ENCODE measurements at regions not wholly inside any gene's neighbourhood (a gene's known extent, or its start where the extent isn't known, plus 50 kb on each side); places are given as distances from the start of the nearest gene placed in this dataset.
A peak's percentile ranks its signal among the peaks of the same experiment; 100 is the strongest.

GRCh38 chr1:225707824-225708223, 54.9 kb upstream of the ENAH start:
- no peak for TF ChIP-seq CTCF (conservative IDR thresholded peaks at IDR 0.05; ENCODE audit: low read depth)
- ChIA-PET CTCF (interaction anchor here (0.5 kb wide), 1 partner anchor 1379 kb away, joined by 3 read pairs; no protein-coding TSS in a partner anchor), POLR2A (ENCODE audit: low non-redundant PET) (no interaction called here)
- H3K27ac ChIP-seq, result no peak overlapping the region
- DNase-seq (ENCODE audit: low spot score), result no peak

- ChIA-PET POLR2A (ENCODE audit: low non-redundant PET) (no interaction called here), CTCF (interaction anchor here (0.6 to 1.3 kb wide), 3 partner anchors 27 to 68 kb away, joined by 3 to 7 read pairs (median 3); partner anchors contain the start of gene SRP9)
- TF ChIP-seq CTCF (conservative IDR thresholded peaks at IDR 0.05; ENCODE audit: low read depth), result no peak
- DNase-seq (ENCODE audit: low spot score), result peak; percentile 72
- peak overlapping the region; percentile 77 for H3K27ac ChIP-seq
These were observed 56.2 kb upstream of the ENAH start for GRCh38 chr1:225709101-225709500.

GRCh38 chr1:225710804-225711203, 57.9 kb upstream of the ENAH start:
- no peak for TF ChIP-seq CTCF (conservative IDR thresholded peaks at IDR 0.05; ENCODE audit: low read depth)
- peak; percentile 94 for DNase-seq (ENCODE audit: low spot score)
- ChIA-PET POLR2A (ENCODE audit: low non-redundant PET) (no interaction called here), CTCF (interaction anchor here (0.6 to 1.0 kb wide), 3 partner anchors 11 to 157 kb away, joined by 3 to 4 read pairs (median 4); no protein-coding TSS in a partner anchor)
- peak overlapping the region; percentile 61 for H3K27ac ChIP-seq

GRCh38 chr1:225711236-225711937, 58.5 kb upstream of the ENAH start:
- peak overlapping the region; percentile 61 for H3K27ac ChIP-seq
- DNase-seq (ENCODE audit: low spot score), result no peak
- TF ChIP-seq CTCF (conservative IDR thresholded peaks at IDR 0.05; ENCODE audit: low read depth), result no peak
- ChIA-PET POLR2A (ENCODE audit: low non-redundant PET) (interaction anchor here (0.6 kb wide), 1 partner anchor 11 kb away, joined by 5 read pairs; no protein-coding TSS in a partner anchor), CTCF (interaction anchor here (0.5 to 1.0 kb wide), 4 partner anchors 11 to 43 kb away, joined by 3 to 5 read pairs (median 4); no protein-coding TSS in a partner anchor)

GRCh38 chr1:225712391-225712790, 59.5 kb upstream of the ENAH start:
- CTCF ChIA-PET, result interaction anchor here (0.7 kb wide), 2 partner anchors 39 to 57 kb away, joined by 3 read pairs; no protein-coding TSS in a partner anchor
- TF ChIP-seq CTCF (conservative IDR thresholded peaks at IDR 0.05; ENCODE audit: low read depth), result no peak
- DNase-seq (ENCODE audit: low spot score), result no peak
- POLR2A ChIA-PET (ENCODE audit: low non-redundant PET), result no interaction called here
- H3K27ac ChIP-seq, result peak overlapping the region; percentile 56

- ChIA-PET CTCF (interaction anchor here (0.6 kb wide), 1 partner anchor 619 kb away, joined by 4 read pairs; no protein-coding TSS in a partner anchor), POLR2A (ENCODE audit: low non-redundant PET) (no interaction called here)
- no peak overlapping the region for H3K27ac ChIP-seq
- no peak for DNase-seq (ENCODE audit: low spot score)
- TF ChIP-seq CTCF (conservative IDR thresholded peaks at IDR 0.05; ENCODE audit: low read depth), result no peak
These were observed 60.4 kb upstream of the ENAH start for GRCh38 chr1:225713281-225713680.
